Globus pallidus (tissue), 1 donor: ENCODE measurements at regions not wholly inside any gene's neighbourhood (a gene's known extent, or its start where the extent isn't known, plus 50 kb on each side); places are given as distances from the start of the nearest gene placed in this dataset.

Experiments used
- DNase-seq: peaks from one replicate; pipeline ENCODE4 v3.0.0-alpha.2; 2015; ENCODE audit warnings: low spot score

DNA sequence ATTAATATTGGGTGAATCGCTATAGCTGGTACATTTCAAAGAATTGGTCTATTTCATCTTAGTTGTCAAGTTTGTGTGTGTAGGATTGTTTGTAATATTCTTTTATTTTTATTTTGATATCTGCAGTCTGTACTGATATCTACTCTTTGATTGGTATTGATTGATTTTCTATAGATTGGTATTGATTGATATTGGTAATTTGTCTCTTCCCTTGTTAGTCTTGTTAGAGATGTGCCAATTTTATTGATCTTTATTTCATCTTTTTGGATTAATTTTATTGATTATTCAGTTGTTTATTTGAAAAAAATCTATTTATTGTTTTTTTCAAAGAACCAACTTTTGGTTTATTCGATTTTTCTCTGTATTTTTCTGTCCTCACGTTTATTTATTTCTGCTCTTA lies 61.4 kb downstream of the TM2D3 start:
- no peak for DNase-seq

GRCh38 chr15:101583284-101583683 lies 68.9 kb downstream of the TM2D3 start:
- DNase-seq = no peak

- DNase-seq = no peak
These were observed 71.8 kb downstream of the TM2D3 start for GRCh38 chr15:101580431-101580830.

DNA sequence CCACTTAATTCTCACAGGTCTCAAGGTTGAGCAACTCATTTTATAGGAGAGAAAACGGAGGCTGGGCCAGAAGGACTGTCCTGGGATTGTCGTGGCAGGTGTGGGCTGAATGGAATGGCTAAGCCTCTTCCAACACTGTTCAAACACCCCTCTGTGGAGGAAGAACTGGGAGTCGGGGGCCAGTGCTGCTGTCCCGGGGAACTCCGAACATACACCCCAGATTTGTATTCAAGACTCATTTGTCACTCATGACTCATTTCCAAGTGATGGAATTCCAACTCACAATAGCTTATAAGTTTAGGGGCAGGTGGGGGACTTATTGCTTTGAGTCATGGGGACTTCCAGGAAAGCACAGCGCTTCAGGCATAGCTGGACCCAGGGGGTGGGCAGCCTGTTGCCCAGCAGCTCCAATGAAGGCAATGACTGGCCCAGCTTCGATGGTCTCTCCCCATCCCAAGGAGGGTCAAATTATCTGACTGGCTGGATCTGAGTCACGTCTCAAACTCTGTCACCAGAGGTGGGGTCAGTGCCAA lies 72.5 kb downstream of the TM2D3 start:
- no peak for DNase-seq

- peak; percentile 75 for DNase-seq
These were observed 73.7 kb downstream of the TM2D3 start for GRCh38 chr15:101578443-101578894.

GRCh38 chr15:101573951-101574350 lies 78.2 kb downstream of the TM2D3 start:
- no peak for DNase-seq

GRCh38 chr15:101570241-101570640 lies 80.7 kb upstream of the PCSK6 start:
- DNase-seq = no peak

DNA sequence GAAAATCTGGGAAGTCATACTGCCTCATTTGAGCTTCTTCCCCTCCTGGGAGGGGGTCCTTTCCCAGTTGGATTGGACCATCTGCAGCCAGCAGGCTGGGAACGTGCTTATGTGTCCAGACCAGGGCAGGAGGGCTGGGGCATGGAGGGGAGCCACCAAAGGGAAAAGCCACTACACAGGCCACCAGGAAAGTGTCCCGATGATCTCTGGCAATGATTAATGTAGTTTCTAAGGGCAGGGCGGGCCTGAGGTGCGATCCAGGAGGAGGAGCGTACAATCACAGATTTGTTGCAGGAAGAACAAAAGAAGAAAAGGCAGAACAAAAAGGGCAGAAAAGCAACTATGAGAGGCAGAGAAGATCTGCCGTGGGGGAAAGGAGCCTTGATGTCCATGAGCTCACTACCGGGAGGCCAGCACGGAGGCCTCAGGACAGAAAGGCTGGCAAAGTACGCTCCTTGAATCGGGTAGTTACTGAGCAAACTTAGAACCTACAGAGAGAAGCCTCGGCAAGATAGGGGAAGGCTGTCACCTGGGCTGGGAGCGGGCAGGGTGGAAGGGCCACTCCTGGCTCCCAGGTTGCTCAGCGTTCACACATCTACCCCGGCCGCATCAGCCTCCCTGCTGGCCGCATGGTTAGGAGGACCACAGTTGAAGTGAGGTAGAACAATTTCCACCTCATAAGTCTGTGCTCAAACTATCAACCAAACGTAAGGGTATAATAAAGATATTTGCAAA lies 79.5 kb upstream of the PCSK6 start:
- no peak for DNase-seq

- no peak for DNase-seq
These were observed 78.8 kb upstream of the PCSK6 start for GRCh38 chr15:101568309-101568708.

DNA sequence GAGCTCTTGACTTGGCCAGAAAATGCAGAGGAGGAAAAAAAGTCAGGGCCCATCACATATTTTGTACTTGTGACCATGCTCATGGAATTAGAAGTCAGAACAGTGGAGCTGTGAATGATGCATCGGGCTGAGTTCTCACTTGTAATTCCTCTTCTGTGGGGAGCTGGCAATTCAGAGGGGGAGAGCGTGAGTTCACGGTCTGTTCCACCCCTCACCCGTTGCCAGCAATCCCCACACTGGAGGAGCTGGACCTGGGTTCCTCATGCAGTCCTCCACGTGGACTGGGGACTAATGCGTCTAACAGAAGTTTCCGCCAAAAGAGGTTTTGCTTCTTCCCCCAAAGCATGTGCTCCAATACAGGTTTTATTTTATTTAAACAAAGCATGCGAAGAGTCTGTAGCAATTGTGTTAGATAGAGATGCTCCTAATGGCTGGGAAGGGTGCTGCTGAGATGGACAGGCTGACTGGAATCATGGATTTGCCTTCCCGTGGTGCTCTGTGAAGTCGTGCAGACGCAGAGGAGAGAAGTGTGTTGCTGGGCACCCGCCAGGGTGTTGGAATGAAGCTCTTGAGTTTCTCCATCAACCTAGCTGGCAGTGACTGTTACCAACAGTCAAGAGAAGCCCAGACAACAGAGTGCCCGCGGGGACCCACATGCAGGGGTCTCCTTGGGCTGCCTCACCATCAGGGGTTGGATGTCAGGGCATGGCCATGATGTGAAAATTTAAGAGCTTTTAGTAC lies 77.4 kb upstream of the PCSK6 start:
- DNase-seq = no peak

GRCh38 chr15:101565377-101565776 lies 75.9 kb upstream of the PCSK6 start:
- no peak for DNase-seq

GRCh38 chr15:101563176-101563796 lies 73.8 kb upstream of the PCSK6 start:
- DNase-seq = no peak

- DNase-seq = no peak
These were observed 73.0 kb upstream of the PCSK6 start for GRCh38 chr15:101562428-101563059.

DNA sequence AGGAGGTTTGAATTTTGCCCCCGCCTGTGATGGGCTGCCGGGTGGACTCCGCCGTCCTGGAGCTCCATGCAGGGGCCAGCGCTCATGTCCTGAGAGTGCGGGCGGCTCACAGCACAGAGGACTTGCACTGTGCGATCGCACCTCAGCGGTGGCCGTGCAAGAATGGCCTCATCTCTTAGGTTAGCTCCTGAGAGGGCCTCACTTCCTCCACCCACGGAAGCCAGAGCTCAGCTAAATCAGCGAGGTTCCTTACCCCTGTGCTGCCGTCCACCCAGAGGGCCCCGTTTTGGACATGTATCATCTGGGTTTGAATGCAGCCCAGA lies 72.0 kb upstream of the PCSK6 start:
- no peak for DNase-seq

DNA sequence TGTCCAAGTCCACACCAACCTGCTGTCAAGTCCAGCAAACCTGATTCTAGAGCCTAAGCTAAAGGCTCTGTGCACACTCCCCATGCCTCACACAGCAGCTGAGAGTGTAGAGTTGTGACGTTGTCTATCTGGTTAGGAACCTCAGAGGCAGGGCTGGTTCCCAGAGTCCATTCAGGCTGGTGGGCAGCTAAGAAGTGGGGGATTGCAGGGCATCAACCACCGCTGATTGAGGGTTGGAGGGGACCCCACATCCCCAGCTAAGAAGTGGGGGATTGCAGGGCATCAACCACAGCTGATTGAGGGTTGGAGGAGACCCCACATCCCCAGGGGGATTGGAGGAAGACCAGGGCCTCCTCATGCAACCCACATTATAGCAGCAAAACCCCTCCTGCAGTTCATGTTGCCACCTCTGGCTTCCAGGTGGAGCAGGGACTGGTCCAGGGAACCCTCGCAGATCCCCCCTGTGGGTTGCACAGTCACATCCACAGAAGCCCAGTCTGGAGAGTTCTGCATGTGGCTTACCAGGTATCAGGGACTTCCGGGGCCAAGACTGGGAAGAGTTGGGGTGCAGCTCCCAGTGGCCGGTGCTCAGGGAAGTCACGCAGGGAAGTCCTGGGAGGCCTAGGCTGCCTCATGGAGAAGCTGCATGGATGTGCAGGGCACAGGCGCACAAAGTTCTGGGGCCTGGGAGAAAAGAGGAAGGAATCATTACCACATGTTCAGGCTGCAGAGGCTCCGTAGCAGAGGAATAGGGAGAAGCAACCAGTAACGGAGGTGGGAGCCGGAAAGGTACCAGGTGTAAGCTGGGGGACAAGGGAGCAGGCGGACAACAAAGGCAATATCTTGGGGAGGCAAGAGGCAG lies 71.4 kb upstream of the PCSK6 start:
- no peak for DNase-seq

DNA sequence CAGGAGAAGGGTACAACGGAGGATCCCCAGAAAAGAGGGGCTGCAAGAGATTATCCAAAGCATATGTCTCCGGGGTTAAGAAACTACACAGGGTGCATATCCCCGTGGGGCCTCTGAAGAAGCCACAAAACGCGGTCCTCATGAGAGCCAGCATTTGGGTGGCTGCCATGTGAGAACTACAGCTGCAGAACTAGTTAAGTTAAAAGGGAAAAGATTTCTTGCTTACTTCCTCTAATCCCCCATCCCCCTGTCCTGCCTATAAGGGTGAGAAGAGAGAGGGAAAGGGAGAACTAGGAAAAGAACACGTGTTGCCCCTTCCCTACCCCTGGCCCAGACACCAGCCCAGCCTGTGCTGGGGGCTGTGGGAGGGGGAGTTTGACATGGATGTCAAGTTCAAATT lies 70.4 kb upstream of the PCSK6 start:
- no peak for DNase-seq

GRCh38 chr15:101558221-101558941 lies 68.9 kb upstream of the PCSK6 start:
- no peak for DNase-seq

DNA sequence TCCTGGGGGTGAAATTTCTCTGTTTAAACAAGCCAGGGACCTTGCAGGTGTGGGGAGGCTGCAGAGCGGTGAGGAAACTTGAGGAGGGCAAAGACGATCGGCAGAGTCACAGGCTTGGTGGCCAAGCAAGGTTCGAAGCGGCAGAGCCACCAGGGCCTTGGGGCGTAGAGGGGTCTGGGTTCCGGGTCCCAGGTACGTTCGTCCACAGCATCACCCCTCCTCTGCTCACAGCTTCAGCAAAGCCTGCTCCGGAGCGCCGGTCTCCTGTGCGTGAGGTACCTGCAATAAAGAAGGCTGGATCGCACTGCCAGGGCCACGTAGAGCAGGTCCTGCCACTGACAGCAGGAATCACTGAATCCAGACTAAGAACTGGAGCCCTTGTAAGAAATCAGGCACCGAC lies 66.8 kb upstream of the PCSK6 start:
- DNase-seq = no peak

DNA sequence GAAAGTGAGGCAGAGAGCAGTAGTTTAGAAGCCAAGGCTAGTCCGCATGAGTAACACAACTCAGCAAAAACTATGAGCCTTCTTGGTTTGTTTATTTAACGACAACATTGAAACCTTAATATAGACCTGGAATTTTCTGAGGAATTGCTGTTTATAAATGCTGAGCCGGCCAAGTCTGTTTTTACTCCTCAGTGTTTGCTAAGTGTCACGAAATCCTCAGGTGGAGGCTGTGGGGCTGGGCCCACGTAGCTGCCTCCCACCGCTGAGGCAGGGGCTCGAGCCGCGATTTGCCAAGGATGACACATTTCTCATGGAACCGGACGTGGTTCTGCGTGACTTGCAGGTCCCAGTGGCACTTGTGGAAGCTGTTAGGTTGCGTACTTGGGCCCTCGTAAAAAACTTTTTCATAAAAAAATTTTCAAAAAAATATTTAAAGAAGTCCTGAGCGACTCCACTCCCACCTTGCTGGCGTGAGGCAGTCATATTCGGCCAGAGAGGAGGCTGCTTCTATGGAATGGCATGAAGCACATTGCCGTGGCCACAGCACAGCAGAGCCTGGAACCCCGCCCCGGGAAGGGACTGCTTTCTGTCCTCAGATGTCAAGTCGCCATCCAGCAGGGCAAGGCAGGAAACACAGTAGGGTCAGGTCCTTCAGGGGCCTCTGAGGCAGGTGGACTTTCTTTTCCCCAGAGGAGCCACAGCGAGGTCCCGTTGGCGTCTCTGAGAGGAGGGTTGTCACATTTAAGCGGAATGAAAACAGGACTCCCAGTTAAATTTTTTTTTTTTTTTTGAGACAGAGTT lies 64.8 kb upstream of the PCSK6 start:
- no peak for DNase-seq
